PC-9 (cell line): ENCODE measurements at regions not wholly inside any gene's neighbourhood (a gene's known extent, or its start where the extent isn't known, plus 50 kb on each side); places are given as distances from the start of the nearest gene placed in this dataset.

ENCODE experiments used
- EZH2 ChIP-seq: fragments of 200-600 bp; sonication (generic); IDR thresholded peaks from 2 replicates; pipeline ENCODE4 v1.8.0; 2017; ENCODE audit warnings: antibody characterized with exemption, low read depth
- TF ChIP-seq, protein P1 (sequence below): fragments of 200-600 bp; sonication (generic); conservative IDR thresholded peaks from 2 replicates; pipeline ENCODE4 v1.6.1; 2017; ENCODE audit warnings: mixed run types, antibody characterized with exemption, mild to moderate bottlenecking, moderate library complexity

DNA sequence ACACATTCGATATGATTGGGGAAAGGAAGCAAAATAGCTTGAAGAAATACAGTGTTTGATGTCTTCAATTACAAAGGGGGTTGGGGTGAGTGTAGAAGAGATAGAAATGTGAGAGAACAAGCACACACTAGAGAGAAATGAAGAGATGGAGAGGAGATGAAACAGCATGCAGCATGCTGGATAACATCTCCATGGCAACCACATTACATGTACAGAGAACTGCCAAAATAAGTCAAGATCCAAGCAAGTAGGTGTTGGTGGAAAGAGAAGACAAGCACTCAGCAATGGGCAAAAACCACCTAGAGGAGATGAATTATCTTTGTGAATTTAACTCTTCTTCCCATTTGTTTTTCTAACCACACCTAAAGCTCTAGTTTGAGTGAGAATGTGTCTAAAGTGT, 289.8 kb downstream of the GRIN2B start:
- TF ChIP-seq, protein P1, sequence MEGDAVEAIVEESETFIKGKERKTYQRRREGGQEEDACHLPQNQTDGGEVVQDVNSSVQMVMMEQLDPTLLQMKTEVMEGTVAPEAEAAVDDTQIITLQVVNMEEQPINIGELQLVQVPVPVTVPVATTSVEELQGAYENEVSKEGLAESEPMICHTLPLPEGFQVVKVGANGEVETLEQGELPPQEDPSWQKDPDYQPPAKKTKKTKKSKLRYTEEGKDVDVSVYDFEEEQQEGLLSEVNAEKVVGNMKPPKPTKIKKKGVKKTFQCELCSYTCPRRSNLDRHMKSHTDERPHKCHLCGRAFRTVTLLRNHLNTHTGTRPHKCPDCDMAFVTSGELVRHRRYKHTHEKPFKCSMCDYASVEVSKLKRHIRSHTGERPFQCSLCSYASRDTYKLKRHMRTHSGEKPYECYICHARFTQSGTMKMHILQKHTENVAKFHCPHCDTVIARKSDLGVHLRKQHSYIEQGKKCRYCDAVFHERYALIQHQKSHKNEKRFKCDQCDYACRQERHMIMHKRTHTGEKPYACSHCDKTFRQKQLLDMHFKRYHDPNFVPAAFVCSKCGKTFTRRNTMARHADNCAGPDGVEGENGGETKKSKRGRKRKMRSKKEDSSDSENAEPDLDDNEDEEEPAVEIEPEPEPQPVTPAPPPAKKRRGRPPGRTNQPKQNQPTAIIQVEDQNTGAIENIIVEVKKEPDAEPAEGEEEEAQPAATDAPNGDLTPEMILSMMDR: no peak
- TF ChIP-seq EZH2: no peak
